Liver (tissue), 3 donors: ENCODE measurements at regions not wholly inside any gene's neighbourhood (a gene's known extent, or its start where the extent isn't known, plus 50 kb on each side); places are given as distances from the start of the nearest gene placed in this dataset.

Experiments used
- ATF3 ChIP-seq: IDR thresholded peaks from 2 replicates; pipeline ENCODE4 v1.6.1; 2016; ENCODE audit warnings: antibody characterized with exemption
- CTCF ChIP-seq: fragments of 150-350 bp; IDR thresholded peaks from 2 replicates; pipeline ENCODE4 v1.5.1; 2017; ENCODE audit warnings: improper control_type of control experiment, low read depth, low read length; ENCODE audit not compliant: missing input control
- GABPA ChIP-seq, 2 donors: IDR thresholded peaks in 1 of 2; conservative IDR thresholded peaks in 1 of 2; 2 replicates each; pipeline ENCODE4 v1.6.1; 2016; ENCODE audit warnings: antibody characterized with exemption in 2 of 2, mild to moderate bottlenecking in 1 of 2, moderate library complexity in 1 of 2
- HNF4A ChIP-seq, 2 donors: conservative IDR thresholded peaks; 2 replicates each; pipeline ENCODE4 v1.6.1; 2016; ENCODE audit warnings: antibody characterized with exemption in 2 of 2, mild to moderate bottlenecking in 2 of 2
- JUND ChIP-seq, 2 donors: IDR thresholded peaks; 2 replicates each; pipeline ENCODE4 v1.6.1; 2016; ENCODE audit warnings: antibody characterized with exemption in 2 of 2
- MAX ChIP-seq: IDR thresholded peaks from 2 replicates; pipeline ENCODE4 v1.6.1; 2016; ENCODE audit warnings: antibody characterized with exemption
- RAD21 ChIP-seq, 2 donors: IDR thresholded peaks; 2 replicates each; pipeline ENCODE4 v1.6.1; 2016; ENCODE audit warnings: antibody characterized with exemption in 2 of 2, mild to moderate bottlenecking in 2 of 2
- REST ChIP-seq: IDR thresholded peaks from 2 replicates; pipeline ENCODE4 v1.6.1; 2016; ENCODE audit warnings: antibody characterized with exemption, mild to moderate bottlenecking
- RXRA ChIP-seq, 2 donors: IDR thresholded peaks; 2 replicates each; pipeline ENCODE4 v1.6.1; 2017 to 2018; ENCODE audit warnings: antibody characterized with exemption in 2 of 2, mild to moderate bottlenecking in 1 of 2
- SP1 ChIP-seq: IDR thresholded peaks from 2 replicates; pipeline ENCODE4 v1.6.1; 2018; ENCODE audit warnings: antibody characterized with exemption, mild to moderate bottlenecking
- TAF1 ChIP-seq: conservative IDR thresholded peaks from 2 replicates; pipeline ENCODE4 v1.6.1; 2016; ENCODE audit warnings: antibody characterized with exemption, mild to moderate bottlenecking
- YY1 ChIP-seq: IDR thresholded peaks from 2 replicates; pipeline ENCODE4 v1.6.1; 2016; ENCODE audit warnings: antibody characterized with exemption, mild to moderate bottlenecking
- donor health status: healthy.
- donor health status: healthy.

- no peak for TF ChIP-seq CTCF
- no peak for TF ChIP-seq YY1
- no peak for TF ChIP-seq RXRA (IDR thresholded peaks at IDR 0.05)
- TF ChIP-seq GABPA (IDR thresholded peaks at IDR 0.05 in 1 of 2, conservative IDR thresholded peaks at IDR 0.05 in 1 of 2) = no peak
- TF ChIP-seq HNF4A (conservative IDR thresholded peaks at IDR 0.05) = no peak
- no peak for TF ChIP-seq RAD21 (IDR thresholded peaks at IDR 0.05)
- TF ChIP-seq REST = no peak
- TF ChIP-seq MAX = no peak
- no peak for TF ChIP-seq SP1
- no peak for TF ChIP-seq TAF1
- no peak for TF ChIP-seq JUND (IDR thresholded peaks at IDR 0.05)
- TF ChIP-seq ATF3 = no peak
These were observed 253.1 kb upstream of the SYT1 start for GRCh38 chr12:78611504-78611903.
